Mesenchymal stem cell (in vitro differentiated cells and primary cell): ENCODE measurements at regions not wholly inside any gene's neighbourhood (a gene's known extent, or its start where the extent isn't known, plus 50 kb on each side); places are given as distances from the start of the nearest gene placed in this dataset.
"Not testable (repeated sequence)": the region's sequence is repeated elsewhere in the genome, so short reads cannot be mapped to it uniquely, and the experiment has no call there.

Experiments used
- DNase-seq: peaks from one replicate; pipeline ENCODE4 v3.0.0-alpha.2; 2013
- H2AFZ ChIP-seq: one replicate; pipeline ENCODE4 v1.6.1; 2013; ENCODE audit warnings: low read depth, mild to moderate bottlenecking, control low read depth, inconsistent platforms, low read length, moderate library complexity
- H2AK5ac ChIP-seq: 2 replicates; pipeline ENCODE4 v1.6.1; 2013; ENCODE audit warnings: low read length, moderate library complexity, mild to moderate bottlenecking, inconsistent platforms; ENCODE audit not compliant: severe bottlenecking
- H2BK120ac ChIP-seq: one replicate; pipeline ENCODE4 v1.6.1; 2013; ENCODE audit warnings: low read depth, mild to moderate bottlenecking, inconsistent platforms, low read length, moderate library complexity
- H2BK12ac ChIP-seq, 2 experiments: one replicate each; pipeline ENCODE4 v1.6.1; 2013; ENCODE audit warnings: inconsistent platforms in 2 of 2, low read length in 2 of 2, mild to moderate bottlenecking in 2 of 2, moderate library complexity in 2 of 2, control low read depth in 1 of 2
- H2BK15ac ChIP-seq: one replicate; pipeline ENCODE4 v1.6.1; 2013; ENCODE audit warnings: mild to moderate bottlenecking, low read depth, inconsistent platforms; ENCODE audit not compliant: poor library complexity, severe bottlenecking
- H2BK5ac ChIP-seq: 2 replicates; pipeline ENCODE4 v1.6.1; 2013; ENCODE audit warnings: low read depth, mild to moderate bottlenecking, low read length, control low read depth, inconsistent platforms; ENCODE audit not compliant: poor library complexity, severe bottlenecking
- H3K14ac ChIP-seq, 2 experiments: one replicate each; pipeline ENCODE4 v1.6.1; 2013; ENCODE audit warnings: inconsistent platforms in 2 of 2, low read length in 2 of 2, control low read depth in 1 of 2, mild to moderate bottlenecking in 1 of 2, moderate library complexity in 1 of 2
- H3K18ac ChIP-seq, 2 experiments: one replicate each; pipeline ENCODE4 v1.6.1; 2013; ENCODE audit warnings: inconsistent platforms in 2 of 2, low read length in 2 of 2, control low read depth in 1 of 2, low read depth in 1 of 2, mild to moderate bottlenecking in 1 of 2
- H3K23ac ChIP-seq, 2 experiments: one replicate each; pipeline ENCODE4 v1.6.1; 2013; ENCODE audit warnings: inconsistent platforms in 2 of 2, low read length in 2 of 2, mild to moderate bottlenecking in 2 of 2, moderate library complexity in 2 of 2, control low read depth in 1 of 2
- H3K27ac ChIP-seq: 2 replicates; pipeline ENCODE4 v1.5.1; 2013; ENCODE audit warnings: mild to moderate bottlenecking, moderate library complexity, low read length, control low read depth, inconsistent platforms; ENCODE audit not compliant: poor library complexity, severe bottlenecking
- H3K27me3 ChIP-seq, 2 experiments: 2 replicates each; pipeline versions ENCODE4 v1.6.1 to v1.7.0; 2013; ENCODE audit warnings: low read length in 2 of 2, mild to moderate bottlenecking in 2 of 2, moderate library complexity in 2 of 2, control low read depth in 1 of 2, inconsistent platforms in 1 of 2; ENCODE audit not compliant: control insufficient read depth in 1 of 2, insufficient read depth in 1 of 2
- H3K36me3 ChIP-seq, 2 experiments: 2 replicates each; pipeline versions ENCODE4 v1.6.1 to v1.7.0; 2013; ENCODE audit warnings: low read length in 2 of 2, control low read depth in 1 of 2, inconsistent platforms in 1 of 2, low read depth in 1 of 2, mild to moderate bottlenecking in 1 of 2; ENCODE audit not compliant: insufficient read depth in 2 of 2, control insufficient read depth in 1 of 2
- H3K4ac ChIP-seq, 2 experiments: one replicate each; pipeline ENCODE4 v1.6.1; 2013; ENCODE audit warnings: inconsistent platforms in 2 of 2, low read length in 2 of 2, mild to moderate bottlenecking in 2 of 2, moderate library complexity in 2 of 2, control low read depth in 1 of 2, low read depth in 1 of 2
- H3K4me1 ChIP-seq: 2 replicates; pipeline ENCODE4 v1.6.1; 2013; ENCODE audit warnings: low read depth, low read length, control low read depth; ENCODE audit not compliant: control insufficient read depth, insufficient read depth
- H3K4me2 ChIP-seq: 2 replicates; pipeline ENCODE4 v1.6.1; 2013; ENCODE audit warnings: low read length, mild to moderate bottlenecking, inconsistent platforms; ENCODE audit not compliant: poor library complexity, severe bottlenecking
- H3K4me3 ChIP-seq, 2 experiments: 2 replicates each; pipeline versions ENCODE4 v1.5.1 to v1.7.0; 2013; ENCODE audit warnings: low read length in 2 of 2, mild to moderate bottlenecking in 2 of 2, control low read depth in 1 of 2, low read depth in 1 of 2; ENCODE audit not compliant: insufficient read depth in 1 of 2
- H3K79me1 ChIP-seq: replicated peaks from 2 replicates; pipeline ENCODE4 v1.6.1; 2013; ENCODE audit warnings: mild to moderate bottlenecking, control low read depth, low read length, inconsistent platforms; ENCODE audit not compliant: poor library complexity, severe bottlenecking
- H3K9ac ChIP-seq: 2 replicates; pipeline ENCODE4 v1.7.0; 2013; ENCODE audit warnings: mild to moderate bottlenecking, low read length, moderate library complexity
- H3K9me3 ChIP-seq: 2 replicates; pipeline ENCODE4 v1.7.0; 2013; ENCODE audit warnings: mild to moderate bottlenecking, low read length; ENCODE audit not compliant: control insufficient read depth
- H4K8ac ChIP-seq: one replicate; pipeline ENCODE4 v1.6.1; 2013; ENCODE audit warnings: inconsistent platforms, mild to moderate bottlenecking, low read length, moderate library complexity
- H4K91ac ChIP-seq: one replicate; pipeline ENCODE4 v1.6.1; 2013; ENCODE audit warnings: mild to moderate bottlenecking, low read length, inconsistent platforms
- WGBS: methylation state at CpG from one replicate; pipeline ENCODE4 v1.1.7; 2013; ENCODE audit warnings: mixed read lengths; 5-methylcytosine and 5-hydroxymethylcytosine counted together

- not testable (repeated sequence) for H2BK5ac ChIP-seq, H3K4me2 ChIP-seq, H3K4ac ChIP-seq, H2AFZ ChIP-seq, H3K27me3 ChIP-seq, H2BK12ac ChIP-seq, H3K4me1 ChIP-seq, H4K91ac ChIP-seq, H2BK120ac ChIP-seq, H3K23ac ChIP-seq, H2BK15ac ChIP-seq, H3K27ac ChIP-seq, DNase-seq, H4K8ac ChIP-seq, H3K4me3 ChIP-seq, H3K79me1 ChIP-seq, H2AK5ac ChIP-seq, H3K36me3 ChIP-seq, H3K9ac ChIP-seq, H3K14ac ChIP-seq, H3K18ac ChIP-seq
- peaks cover 41% of the 10 kb centered on the region for H3K9me3 ChIP-seq
- 80% methylated on average over 8 of the region's 8 CpGs for WGBS
Observed at GRCh38 chr13:54069958-54070357, 1041.3 kb downstream of the OLFM4 start.

- H3K14ac ChIP-seq: no peak overlapping the region
- no peak overlapping the region for H3K18ac ChIP-seq
- H2BK12ac ChIP-seq: no peak overlapping the region
- no peak overlapping the region for H2BK15ac ChIP-seq
- no peaks in the 10 kb centered on the region for H3K4me1 ChIP-seq
- no peak overlapping the region for H3K4me2 ChIP-seq
- H4K8ac ChIP-seq: no peak overlapping the region
- no peak overlapping the region for H3K27ac ChIP-seq
- no peak overlapping the region for H3K4me3 ChIP-seq
- no peak overlapping the region for H2AK5ac ChIP-seq
- no peak overlapping the region for H2AFZ ChIP-seq
- peaks cover 9% of the 10 kb centered on the region for H3K9me3 ChIP-seq
- no peak overlapping the region for H3K23ac ChIP-seq
- no peak for DNase-seq
- H3K4ac ChIP-seq: no peak overlapping the region
- no peaks in the 10 kb centered on the region for H3K79me1 ChIP-seq
- H3K9ac ChIP-seq: no peak overlapping the region
- H3K27me3 ChIP-seq: no peaks in the 10 kb centered on the region
- H3K36me3 ChIP-seq: no peaks in the 10 kb centered on the region
- H2BK120ac ChIP-seq: no peak overlapping the region
- no peak overlapping the region for H2BK5ac ChIP-seq
- no peak overlapping the region for H4K91ac ChIP-seq
Observed at GRCh38 chr13:54077569-54077968, 1049.0 kb downstream of the OLFM4 start.

GRCh38 chr13:54078271-54078870 is 1049.8 kb downstream of the OLFM4 start:
- no peak overlapping the region for H4K91ac ChIP-seq
- no peaks in the 10 kb centered on the region for H3K79me1 ChIP-seq
- H3K4ac ChIP-seq: no peak overlapping the region
- no peak overlapping the region for H3K23ac ChIP-seq
- H3K4me2 ChIP-seq: no peak overlapping the region
- no peak overlapping the region for H2BK5ac ChIP-seq
- no peak overlapping the region for H2BK15ac ChIP-seq
- no peaks in the 10 kb centered on the region for H3K27me3 ChIP-seq
- no peak overlapping the region for H2AFZ ChIP-seq
- H2BK120ac ChIP-seq: no peak overlapping the region
- H3K9ac ChIP-seq: no peak overlapping the region
- H3K36me3 ChIP-seq: no peaks in the 10 kb centered on the region
- peaks cover 9% of the 10 kb centered on the region for H3K9me3 ChIP-seq
- H2AK5ac ChIP-seq: no peak overlapping the region
- no peak overlapping the region for H3K4me3 ChIP-seq
- DNase-seq: no peak
- no peak overlapping the region for H2BK12ac ChIP-seq
- H3K4me1 ChIP-seq: no peaks in the 10 kb centered on the region
- 89% methylated on average over 3 of the region's 3 CpGs for WGBS
- H4K8ac ChIP-seq: no peak overlapping the region
- H3K14ac ChIP-seq: no peak overlapping the region
- no peak overlapping the region for H3K18ac ChIP-seq
- H3K27ac ChIP-seq: no peak overlapping the region

- H4K91ac ChIP-seq, H3K14ac ChIP-seq, H3K18ac ChIP-seq, H3K4me1 ChIP-seq, H2BK5ac ChIP-seq, H2AK5ac ChIP-seq, DNase-seq, H3K27ac ChIP-seq, H3K36me3 ChIP-seq, H3K4me3 ChIP-seq, H3K23ac ChIP-seq, H3K9me3 ChIP-seq, H3K79me1 ChIP-seq, H4K8ac ChIP-seq, H2BK15ac ChIP-seq, H2BK12ac ChIP-seq, H3K9ac ChIP-seq, H3K4me2 ChIP-seq, H3K4ac ChIP-seq, H2BK120ac ChIP-seq, H2AFZ ChIP-seq, H3K27me3 ChIP-seq: not testable (repeated sequence)
- 89% methylated on average over 6 of the region's 11 CpGs for WGBS
Observed at GRCh38 chr13:54082309-54082708, 1053.7 kb downstream of the OLFM4 start.
